ENCODE measurements at regions not wholly inside any gene's neighbourhood (a gene's known extent, or its start where the extent isn't known, plus 50 kb on each side); places are given as distances from the start of the nearest gene placed in this dataset.

DNA sequence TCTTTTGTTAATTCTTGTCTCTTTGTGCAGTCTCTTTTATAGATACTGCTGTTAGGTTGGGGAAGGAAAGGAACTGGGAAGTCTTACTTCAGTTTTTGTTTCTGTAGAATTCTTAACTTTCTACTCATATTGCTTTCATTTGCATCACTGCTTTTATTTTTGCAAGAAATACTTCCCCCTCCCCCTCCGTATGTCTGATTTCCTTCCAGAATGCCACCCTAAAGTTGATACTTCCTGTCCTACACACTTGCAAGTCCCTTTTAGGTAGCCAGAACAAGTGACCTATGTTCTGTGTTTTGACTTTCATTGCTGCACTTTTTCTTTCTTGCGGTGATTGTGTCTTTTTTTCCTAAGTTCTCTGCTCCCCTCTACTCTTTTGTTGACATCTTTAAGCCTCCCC is 477.4 kb downstream of the RSL24D1 start:
- DNase-seq (ENCODE audit: low spot score), result no peak

DNA sequence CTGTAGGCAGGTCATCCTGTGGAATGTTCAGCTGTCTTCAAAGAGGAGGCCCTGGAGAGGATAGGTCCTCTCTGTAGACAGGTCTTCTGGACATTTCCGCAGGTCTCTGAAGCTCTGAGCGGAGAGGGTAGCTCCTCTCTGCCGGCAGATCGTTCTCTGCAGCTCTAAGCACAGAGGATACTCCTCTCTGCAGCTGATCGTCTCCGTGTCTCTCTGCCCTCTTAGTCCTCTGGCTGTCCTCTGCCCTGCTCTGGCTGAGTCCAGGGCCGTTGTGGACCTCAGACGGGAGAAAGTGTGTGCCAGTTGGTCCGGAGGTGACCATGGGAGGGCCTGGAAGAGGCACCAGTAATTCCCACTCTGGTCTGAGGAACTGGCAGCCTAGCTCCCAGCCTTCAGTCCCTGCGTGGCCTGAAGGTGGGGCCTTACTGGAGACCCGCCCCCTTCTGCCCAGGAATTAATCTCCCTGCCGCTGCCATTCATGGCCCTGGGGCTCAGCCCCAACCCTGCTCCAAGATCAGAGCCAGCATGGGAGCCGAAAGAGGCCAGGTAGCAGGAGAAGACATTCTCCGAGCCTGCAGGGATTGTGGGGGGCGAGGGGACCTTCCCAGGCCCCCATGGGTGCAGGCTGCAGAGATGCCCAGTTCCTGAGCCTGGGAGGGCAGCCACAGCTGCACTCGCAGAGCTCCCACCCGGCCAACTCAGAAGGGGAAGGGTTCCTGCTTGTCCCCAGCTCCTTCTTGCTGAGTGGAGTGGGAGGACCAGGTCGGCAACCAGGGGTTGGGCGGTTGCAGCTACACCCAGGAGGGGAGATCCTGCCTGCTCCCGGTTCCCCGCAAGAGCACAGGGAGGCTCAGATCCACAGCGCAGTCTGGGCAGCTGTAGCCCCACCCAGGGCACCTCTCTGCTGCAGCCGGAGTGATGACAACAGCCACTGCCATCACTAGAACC is 488.7 kb downstream of the RSL24D1 start:
- DNase-seq (ENCODE audit: low spot score), result no peak

- no peak for DNase-seq (ENCODE audit: low spot score)
Observed at GRCh38 chr15:54687628-54688027, 509.1 kb downstream of the RSL24D1 start.
